Lung (tissue), 11 donors: ENCODE measurements at regions not wholly inside any gene's neighbourhood (a gene's known extent, or its start where the extent isn't known, plus 50 kb on each side); places are given as distances from the start of the nearest gene placed in this dataset.

Source experiments
- ATAC-seq: fragments of 200-7000 bp; cut with Tn5 transposase; one replicate; pipeline ENCODE4 v1.9.1; 2020; ENCODE audit warnings: moderate number of reproducible peaks; ENCODE audit not compliant: insufficient read depth, low FRiP score
- DNase-seq, 3 donors: peaks; one replicate each; pipeline ENCODE4 v3.0.0-alpha.2; 2013 to 2017
- H3K27ac ChIP-seq, 2 donors: one replicate each; pipeline ENCODE4 v1.5.1; 2013; ENCODE audit warnings: mild to moderate bottlenecking in 2 of 2, moderate library complexity in 2 of 2, control low read depth in 1 of 2, inconsistent platforms in 1 of 2, low read depth in 1 of 2, low read length in 1 of 2
- H3K27me3 ChIP-seq, 3 donors: one replicate each; pipeline ENCODE4 v1.5.1; 2013; ENCODE audit warnings: low read length in 2 of 3; ENCODE audit not compliant: control insufficient read depth in 3 of 3, insufficient read depth in 3 of 3
- H3K36me3 ChIP-seq, 4 donors: one replicate each; pipeline ENCODE4 v1.5.1; 2013; ENCODE audit warnings: low read length in 4 of 4, mild to moderate bottlenecking in 1 of 4, moderate library complexity in 1 of 4; ENCODE audit not compliant: control insufficient read depth in 4 of 4, insufficient read depth in 4 of 4
- H3K4me1 ChIP-seq, 5 donors: one replicate each; pipeline ENCODE4 v1.5.1; 2013; ENCODE audit warnings: low read length in 5 of 5, mild to moderate bottlenecking in 2 of 5, moderate library complexity in 1 of 5; ENCODE audit not compliant: control insufficient read depth in 5 of 5, insufficient read depth in 5 of 5
- H3K4me3 ChIP-seq: one replicate; pipeline ENCODE4 v1.5.1; 2013; ENCODE audit warnings: mild to moderate bottlenecking, control low read depth, moderate library complexity
- H3K9ac ChIP-seq, 2 donors: one replicate each; pipeline ENCODE4 v1.5.1; 2013; ENCODE audit warnings: low read length in 2 of 2, control low read depth in 1 of 2; ENCODE audit not compliant: insufficient read depth in 1 of 2
- H3K9me3 ChIP-seq, 4 donors: one replicate each; pipeline ENCODE4 v1.5.1; 2013; ENCODE audit warnings: low read length in 3 of 4, mild to moderate bottlenecking in 1 of 4, moderate library complexity in 1 of 4; ENCODE audit not compliant: control insufficient read depth in 4 of 4, insufficient read depth in 3 of 4
- WGBS, 2 donors: extraction: QIAGEN DNeasy Blood & Tissue Kit; methylation state at CpG; one replicate each; pipeline ENCODE4 v1.1.7; 2013; 5-methylcytosine and 5-hydroxymethylcytosine counted together
- TF ChIP-seq, protein P1 (sequence below): IDR thresholded peaks from 2 replicates; pipeline ENCODE4 v1.5.1; 2012; ENCODE audit warnings: mild to moderate bottlenecking; ENCODE audit errors: control extremely low read depth, extremely low read depth
- donor health status: control.
- donor health status: control.
- donor health status: Bipolar disorder and iron deficiency.
- donor health status: healthy.
- donor health status: DM: yes; HTN: yes; CAD: no.

DNA sequence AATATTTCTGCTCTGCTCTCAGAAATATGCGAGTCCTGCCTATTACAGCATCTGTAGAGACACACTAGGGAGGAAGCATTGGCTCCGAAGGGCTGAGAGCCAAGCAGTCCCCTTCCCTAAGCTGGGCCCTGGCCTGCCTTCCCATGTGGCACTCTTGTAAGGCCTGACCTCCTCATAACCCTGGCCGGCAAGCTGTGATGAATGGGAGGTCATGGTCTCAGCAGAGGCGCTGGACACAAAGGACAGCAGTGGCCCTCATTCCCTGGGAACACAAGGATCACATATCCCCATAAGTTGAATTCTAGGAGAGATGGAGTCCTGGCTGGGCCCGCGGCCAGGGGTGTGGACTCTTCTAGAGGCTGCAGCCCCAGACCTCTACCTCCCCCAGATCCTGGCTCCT is 483.3 kb downstream of the ZNF536 start:
- 73 to 78% methylated on average over 6 of the region's 6 CpGs for WGBS, 2 donors
- ATAC-seq: no peak
- no peaks in the 10 kb centered on the region for H3K9me3 ChIP-seq
- H3K4me3 ChIP-seq: no peak overlapping the region
- no peak overlapping the region for H3K9ac ChIP-seq
- no peaks in the 10 kb centered on the region for H3K36me3 ChIP-seq
- H3K4me1 ChIP-seq: peaks cover 0 to 15% (median 3%) of the 10 kb centered on the region in 5 donors
- peak in 2 of 3 donors; percentile 26 to 33 for DNase-seq
- TF ChIP-seq, protein P1, sequence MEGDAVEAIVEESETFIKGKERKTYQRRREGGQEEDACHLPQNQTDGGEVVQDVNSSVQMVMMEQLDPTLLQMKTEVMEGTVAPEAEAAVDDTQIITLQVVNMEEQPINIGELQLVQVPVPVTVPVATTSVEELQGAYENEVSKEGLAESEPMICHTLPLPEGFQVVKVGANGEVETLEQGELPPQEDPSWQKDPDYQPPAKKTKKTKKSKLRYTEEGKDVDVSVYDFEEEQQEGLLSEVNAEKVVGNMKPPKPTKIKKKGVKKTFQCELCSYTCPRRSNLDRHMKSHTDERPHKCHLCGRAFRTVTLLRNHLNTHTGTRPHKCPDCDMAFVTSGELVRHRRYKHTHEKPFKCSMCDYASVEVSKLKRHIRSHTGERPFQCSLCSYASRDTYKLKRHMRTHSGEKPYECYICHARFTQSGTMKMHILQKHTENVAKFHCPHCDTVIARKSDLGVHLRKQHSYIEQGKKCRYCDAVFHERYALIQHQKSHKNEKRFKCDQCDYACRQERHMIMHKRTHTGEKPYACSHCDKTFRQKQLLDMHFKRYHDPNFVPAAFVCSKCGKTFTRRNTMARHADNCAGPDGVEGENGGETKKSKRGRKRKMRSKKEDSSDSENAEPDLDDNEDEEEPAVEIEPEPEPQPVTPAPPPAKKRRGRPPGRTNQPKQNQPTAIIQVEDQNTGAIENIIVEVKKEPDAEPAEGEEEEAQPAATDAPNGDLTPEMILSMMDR: no peak
- no peaks in the 10 kb centered on the region for H3K27me3 ChIP-seq
- H3K27ac ChIP-seq: no peak overlapping the region

DNA sequence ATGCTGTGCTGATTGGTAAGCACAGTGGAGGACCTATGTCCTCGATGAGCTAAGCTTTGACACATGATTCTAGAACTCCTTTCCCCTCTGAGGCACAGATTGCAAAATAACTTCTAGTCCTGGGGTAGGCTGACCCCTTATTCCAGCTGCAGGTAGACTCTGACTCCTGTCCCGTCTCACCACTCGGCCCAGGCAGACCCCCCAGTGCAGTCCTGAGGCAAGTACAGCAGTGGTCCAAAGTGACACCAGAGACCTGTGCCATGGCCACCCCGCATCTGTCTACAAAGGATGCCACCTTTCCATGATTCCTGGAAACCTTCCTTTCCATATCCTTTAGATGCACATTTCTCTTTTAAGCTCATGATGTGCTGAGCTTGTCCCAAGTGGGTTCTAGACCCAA is 482.5 kb downstream of the ZNF536 start:
- no peak overlapping the region for H3K9ac ChIP-seq
- no peaks in the 10 kb centered on the region for H3K36me3 ChIP-seq
- no peaks in the 10 kb centered on the region for H3K27me3 ChIP-seq
- no peak for DNase-seq
- H3K27ac ChIP-seq: no peak overlapping the region
- WGBS, 2 donors: 92% methylated on average over 4 of the region's 4 CpGs
- peaks cover 0 to 22% (median 5%) of the 10 kb centered on the region in 5 donors for H3K4me1 ChIP-seq
- ATAC-seq: no peak
- no peaks in the 10 kb centered on the region for H3K9me3 ChIP-seq
- no peak overlapping the region for H3K4me3 ChIP-seq
- TF ChIP-seq, protein P1: no peak

DNA sequence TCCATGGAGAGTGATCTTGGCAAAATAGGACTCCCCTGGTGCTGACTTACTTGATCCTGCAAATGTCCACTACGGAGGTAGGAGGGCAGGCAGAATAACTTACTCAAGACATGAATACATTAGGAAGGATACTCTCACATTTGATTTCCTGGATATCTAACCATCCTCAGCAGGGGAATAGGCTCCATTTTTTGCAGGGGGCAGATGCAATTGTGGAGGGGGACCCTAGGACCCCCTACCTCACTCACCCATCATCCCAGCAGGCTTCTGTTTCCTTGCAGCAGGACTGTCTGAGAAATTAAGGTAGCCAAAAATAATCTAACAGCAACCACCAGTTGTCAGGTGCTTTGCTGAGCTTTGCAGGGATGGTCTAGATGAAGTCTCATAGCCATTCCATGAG is 482.0 kb downstream of the ZNF536 start:
- Histone ChIP-seq H3K9ac (no peak overlapping the region), H3K4me1 (peaks cover 0 to 23% (median 5%) of the 10 kb centered on the region in 5 donors), H3K36me3 (no peaks in the 10 kb centered on the region), H3K4me3 (no peak overlapping the region), H3K9me3 (no peaks in the 10 kb centered on the region), H3K27ac (no peak overlapping the region), H3K27me3 (no peaks in the 10 kb centered on the region)
- no peak for ATAC-seq
- DNase-seq: no peak
- TF ChIP-seq, protein P1: no peak
- 88 to 93% methylated on average over 1 of the region's 1 CpG for WGBS, 2 donors

DNA sequence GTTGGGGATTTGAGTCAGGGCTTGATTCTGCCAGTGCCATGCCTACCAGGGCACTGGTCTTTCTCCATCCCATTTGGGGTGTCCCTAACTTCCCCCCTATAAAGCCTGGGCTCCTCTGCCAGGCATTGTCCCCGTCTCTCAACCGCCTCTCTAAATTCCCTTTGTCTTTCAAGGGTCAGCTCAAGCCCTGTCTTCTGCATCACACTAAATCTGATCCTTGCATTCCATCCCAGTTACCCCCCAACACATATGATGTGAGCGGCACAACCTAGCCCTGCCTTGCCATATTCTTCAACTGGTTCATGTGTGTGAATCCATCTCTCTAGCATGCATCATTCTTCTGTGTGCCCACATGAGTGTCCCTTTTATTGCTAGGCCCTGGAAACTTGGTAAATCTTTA is 480.9 kb downstream of the ZNF536 start:
- Histone ChIP-seq H3K9ac (no peak overlapping the region), H3K9me3 (no peaks in the 10 kb centered on the region), H3K27ac (no peak overlapping the region), H3K36me3 (no peaks in the 10 kb centered on the region), H3K4me1 (peaks cover 0 to 34% (median 5%) of the 10 kb centered on the region in 5 donors), H3K27me3 (no peaks in the 10 kb centered on the region), H3K4me3 (no peak overlapping the region)
- WGBS, 2 donors: 96 to 98% methylated on average over 3 of the region's 3 CpGs
- DNase-seq (no peak), ATAC-seq (no peak)
- TF ChIP-seq, protein P1: no peak
